OCI-LY1 (cell line): ENCODE measurements at regions not wholly inside any gene's neighbourhood (a gene's known extent, or its start where the extent isn't known, plus 50 kb on each side); places are given as distances from the start of the nearest gene placed in this dataset.

Source experiments
- H2AFZ ChIP-seq: fragments of 200-600 bp; sonication (generic), shearing (Covaris generic); 2 replicates; pipeline ENCODE4 v1.6.0; 2014; ENCODE audit warnings: antibody characterized with exemption, mild to moderate bottlenecking, low read length
- H3F3A ChIP-seq: fragments of 200-600 bp; sonication (generic), shearing (Covaris generic); 2 replicates; pipeline ENCODE4 v1.6.0; 2014; ENCODE audit warnings: mild to moderate bottlenecking, antibody characterized with exemption, low read length, moderate library complexity; ENCODE audit not compliant: insufficient read depth
- H3K27ac ChIP-seq: fragments of 200-600 bp; sonication (generic); 2 replicates; pipeline ENCODE4 v1.5.1; 2014; ENCODE audit warnings: low read length, mixed run types, mild to moderate bottlenecking, low read depth; ENCODE audit not compliant: poor library complexity, severe bottlenecking
- H3K27me3 ChIP-seq: fragments of 200-600 bp; sonication (generic); 2 replicates; pipeline ENCODE4 v1.6.0; 2014; ENCODE audit warnings: antibody characterized with exemption, mild to moderate bottlenecking, low read length, moderate library complexity; ENCODE audit not compliant: insufficient read depth
- H3K36me3 ChIP-seq: fragments of 200-600 bp; sonication (generic); 2 replicates; pipeline ENCODE4 v1.6.1; 2014; ENCODE audit warnings: mild to moderate bottlenecking, antibody characterized with exemption, low read length, moderate library complexity, mixed read lengths; ENCODE audit not compliant: insufficient read depth
- H3K4me1 ChIP-seq: fragments of 200-600 bp; sonication (generic); 2 replicates; pipeline ENCODE4 v1.5.1; 2014; ENCODE audit warnings: mild to moderate bottlenecking, low read length, moderate library complexity; ENCODE audit not compliant: insufficient read depth, severe bottlenecking
- H3K4me2 ChIP-seq: fragments of 200-600 bp; sonication (generic), shearing (Covaris generic); 2 replicates; pipeline ENCODE4 v1.6.1; 2014; ENCODE audit warnings: low read length
- H3K4me3 ChIP-seq: fragments of 200-600 bp; sonication (generic); 2 replicates; pipeline ENCODE4 v1.5.1; 2014; ENCODE audit warnings: low read length, low read depth, mild to moderate bottlenecking, mixed read lengths; ENCODE audit not compliant: poor library complexity, severe bottlenecking
- H3K79me2 ChIP-seq: fragments of 200-600 bp; shearing (Covaris generic); 2 replicates; pipeline ENCODE4 v1.6.1; 2016; ENCODE audit warnings: mixed run types, low read length, mixed read lengths; ENCODE audit not compliant: insufficient read depth
- H3K9ac ChIP-seq: fragments of 200-600 bp; sonication (generic), shearing (Covaris generic); 2 replicates; pipeline ENCODE4 v1.6.1; 2014; ENCODE audit warnings: mild to moderate bottlenecking, low read length, mixed read lengths
- H3K9me2 ChIP-seq: fragments of 200-600 bp; sonication (generic), shearing (Covaris generic); 2 replicates; pipeline ENCODE4 v1.6.1; 2014; ENCODE audit warnings: low read depth, mild to moderate bottlenecking, low read length, mixed read lengths
- H3K9me3 ChIP-seq: fragments of 200-600 bp; shearing (Covaris generic); 2 replicates; pipeline ENCODE4 v1.6.1; 2014; ENCODE audit warnings: low read length, mixed read lengths
- H4K20me1 ChIP-seq: fragments of 200-600 bp; sonication (generic), shearing (Covaris generic); 2 replicates; pipeline ENCODE4 v1.6.0; 2016; ENCODE audit warnings: mild to moderate bottlenecking, low read length; ENCODE audit not compliant: insufficient read depth
- EZH2 ChIP-seq: fragments of 200-600 bp; sonication (generic), shearing (Covaris generic); IDR thresholded peaks from 2 replicates; pipeline ENCODE4 v1.8.0; 2017; ENCODE audit warnings: borderline replicate concordance, mixed run types, mild to moderate bottlenecking, antibody characterized with exemption, low read length, moderate library complexity, mixed read lengths
- TF ChIP-seq, protein P1 (sequence below): fragments of 200-600 bp; sonication (generic), shearing (Covaris generic); IDR thresholded peaks from 2 replicates; pipeline ENCODE4 v1.5.1; 2017; ENCODE audit warnings: mild to moderate bottlenecking, antibody characterized with exemption, low read length, moderate library complexity, mixed read lengths

DNA sequence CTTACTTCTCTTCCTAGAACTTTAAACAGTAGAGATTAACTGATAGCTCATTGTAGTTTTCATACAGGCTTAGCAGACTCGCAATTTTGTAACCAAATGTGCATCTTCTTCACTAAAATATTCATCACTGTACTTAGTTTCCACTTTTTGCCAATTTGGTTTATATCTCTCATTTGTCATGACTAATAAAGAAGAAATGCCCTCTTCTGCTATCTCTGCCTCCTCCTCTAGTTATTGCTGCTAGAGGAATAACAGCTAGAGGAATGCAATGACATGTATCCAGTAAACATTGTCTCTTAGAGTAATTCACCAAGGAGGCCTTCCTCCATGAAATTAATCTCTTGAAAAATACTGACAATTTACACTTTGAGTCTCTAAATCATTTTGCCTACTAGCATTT is 115.5 kb upstream of the COX10 start:
- Histone ChIP-seq H3K4me3 (no peak overlapping the region), H3K36me3 (no peaks in the 10 kb centered on the region), H2AFZ (no peak overlapping the region), H3K79me2 (no peaks in the 10 kb centered on the region), H3K27ac (no peak overlapping the region), H3K9me2 (no peaks in the 10 kb centered on the region), H3F3A (no peaks in the 10 kb centered on the region), H3K4me1 (no peaks in the 10 kb centered on the region), H3K4me2 (no peak overlapping the region), H3K27me3 (no peaks in the 10 kb centered on the region; the same call in 1 of the 2 replicates), H3K9me3 (no peaks in the 10 kb centered on the region), H4K20me1 (no peaks in the 10 kb centered on the region), H3K9ac (no peak overlapping the region)
- TF ChIP-seq, protein P1, sequence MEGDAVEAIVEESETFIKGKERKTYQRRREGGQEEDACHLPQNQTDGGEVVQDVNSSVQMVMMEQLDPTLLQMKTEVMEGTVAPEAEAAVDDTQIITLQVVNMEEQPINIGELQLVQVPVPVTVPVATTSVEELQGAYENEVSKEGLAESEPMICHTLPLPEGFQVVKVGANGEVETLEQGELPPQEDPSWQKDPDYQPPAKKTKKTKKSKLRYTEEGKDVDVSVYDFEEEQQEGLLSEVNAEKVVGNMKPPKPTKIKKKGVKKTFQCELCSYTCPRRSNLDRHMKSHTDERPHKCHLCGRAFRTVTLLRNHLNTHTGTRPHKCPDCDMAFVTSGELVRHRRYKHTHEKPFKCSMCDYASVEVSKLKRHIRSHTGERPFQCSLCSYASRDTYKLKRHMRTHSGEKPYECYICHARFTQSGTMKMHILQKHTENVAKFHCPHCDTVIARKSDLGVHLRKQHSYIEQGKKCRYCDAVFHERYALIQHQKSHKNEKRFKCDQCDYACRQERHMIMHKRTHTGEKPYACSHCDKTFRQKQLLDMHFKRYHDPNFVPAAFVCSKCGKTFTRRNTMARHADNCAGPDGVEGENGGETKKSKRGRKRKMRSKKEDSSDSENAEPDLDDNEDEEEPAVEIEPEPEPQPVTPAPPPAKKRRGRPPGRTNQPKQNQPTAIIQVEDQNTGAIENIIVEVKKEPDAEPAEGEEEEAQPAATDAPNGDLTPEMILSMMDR: no peak
- TF ChIP-seq EZH2: no peak

DNA sequence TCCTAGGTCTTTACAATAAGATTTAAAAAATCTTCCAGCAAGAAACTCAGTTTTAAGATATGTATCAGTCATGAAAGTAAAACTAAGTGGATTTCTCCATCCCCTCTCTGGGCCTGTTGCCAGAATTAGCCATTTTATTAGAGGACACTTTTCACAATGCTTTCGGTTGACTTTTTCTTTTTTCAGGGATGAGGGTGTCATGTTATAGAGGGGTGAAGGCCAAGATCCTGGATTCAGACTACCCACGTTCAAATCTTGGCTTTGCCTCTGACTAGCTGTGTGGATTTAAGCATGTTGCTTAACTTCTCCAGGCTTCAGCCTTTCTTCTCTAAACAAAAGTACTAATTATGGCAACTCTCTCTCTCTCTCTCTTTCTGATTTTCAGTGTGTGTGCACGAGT is 111.7 kb upstream of the COX10 start:
- no peaks in the 10 kb centered on the region; the same call in 1 of the 2 replicates for H3K27me3 ChIP-seq
- no peak overlapping the region for H3K4me3 ChIP-seq
- no peaks in the 10 kb centered on the region for H3K79me2 ChIP-seq
- TF ChIP-seq EZH2: no peak
- TF ChIP-seq, protein P1: no peak
- no peaks in the 10 kb centered on the region for H3F3A ChIP-seq
- H3K9me3 ChIP-seq: no peaks in the 10 kb centered on the region
- H4K20me1 ChIP-seq: no peaks in the 10 kb centered on the region
- H2AFZ ChIP-seq: no peak overlapping the region
- H3K9ac ChIP-seq: no peak overlapping the region
- H3K27ac ChIP-seq: no peak overlapping the region
- no peaks in the 10 kb centered on the region for H3K4me1 ChIP-seq
- no peak overlapping the region for H3K4me2 ChIP-seq
- H3K36me3 ChIP-seq: no peaks in the 10 kb centered on the region
- no peaks in the 10 kb centered on the region for H3K9me2 ChIP-seq

DNA sequence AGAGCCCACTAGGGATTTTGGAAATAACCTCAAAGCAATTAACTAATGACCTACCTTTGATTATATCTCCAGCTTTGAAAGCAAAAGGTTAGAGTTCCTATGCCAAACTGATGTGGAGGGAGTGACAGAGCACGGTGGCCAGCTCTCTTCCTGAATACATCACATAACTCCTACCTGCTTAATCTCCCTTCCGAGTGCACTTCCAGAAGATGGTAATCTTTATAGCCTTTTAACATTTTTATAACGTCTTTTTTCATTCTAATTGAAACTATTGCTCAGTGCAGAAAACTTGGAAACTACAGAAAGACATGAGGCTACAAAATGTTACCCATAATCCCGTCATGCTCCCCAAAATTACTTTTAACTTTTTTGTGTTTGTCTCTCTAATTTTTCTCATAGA is 110.5 kb upstream of the COX10 start:
- Histone ChIP-seq H3K9me2 (no peaks in the 10 kb centered on the region), H3K27ac (no peak overlapping the region), H3K9ac (no peak overlapping the region)

DNA sequence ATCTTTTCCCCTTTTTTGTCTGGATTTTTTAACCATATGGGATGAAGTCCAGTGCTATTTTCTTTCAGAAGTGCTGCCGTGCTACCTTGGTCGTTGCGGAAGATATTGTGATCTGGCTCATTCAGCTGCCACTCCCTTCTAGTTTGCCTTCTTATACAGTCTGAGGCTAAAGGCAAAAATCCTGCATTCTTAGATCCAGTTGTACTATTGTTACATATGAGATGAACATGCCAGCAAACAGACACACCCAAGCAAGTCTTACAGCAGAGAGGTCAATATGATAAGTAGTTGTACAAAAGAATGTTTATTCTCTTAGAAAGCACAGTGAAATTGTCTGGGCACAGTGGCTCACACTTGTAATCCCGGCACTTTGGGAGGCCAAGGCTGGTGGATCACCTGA is 108.0 kb upstream of the COX10 start:
- H3K9ac ChIP-seq: no peak overlapping the region
- H3K36me3 ChIP-seq: no peaks in the 10 kb centered on the region
- H3K79me2 ChIP-seq: no peaks in the 10 kb centered on the region
- no peaks in the 10 kb centered on the region for H3K9me3 ChIP-seq
- no peak overlapping the region for H3K4me3 ChIP-seq
- H2AFZ ChIP-seq: no peak overlapping the region
- H3K27ac ChIP-seq: no peak overlapping the region
- H3K9me2 ChIP-seq: no peaks in the 10 kb centered on the region
- no peaks in the 10 kb centered on the region for H3K27me3 ChIP-seq
- no peaks in the 10 kb centered on the region for H3K4me1 ChIP-seq
- no peaks in the 10 kb centered on the region for H3F3A ChIP-seq
- H4K20me1 ChIP-seq: no peaks in the 10 kb centered on the region
- no peak overlapping the region for H3K4me2 ChIP-seq
- TF ChIP-seq, protein P1: no peak
- no peak for TF ChIP-seq EZH2

More for the DNA sequence above, 110.5 kb upstream of the COX10 start:
- H3K27me3 ChIP-seq: no peaks in the 10 kb centered on the region; the same call in 1 of the 2 replicates
- H3K4me2 ChIP-seq: no peak overlapping the region
- no peak overlapping the region for H2AFZ ChIP-seq
- H3K9me3 ChIP-seq: no peaks in the 10 kb centered on the region
- no peaks in the 10 kb centered on the region for H3K79me2 ChIP-seq
- H3K4me3 ChIP-seq: no peak overlapping the region
- H3K36me3 ChIP-seq: no peaks in the 10 kb centered on the region
- H3K4me1 ChIP-seq: no peaks in the 10 kb centered on the region
- no peaks in the 10 kb centered on the region for H4K20me1 ChIP-seq
- TF ChIP-seq EZH2: no peak
- no peaks in the 10 kb centered on the region for H3F3A ChIP-seq
